HG03039 (cell line): ENCODE measurements at regions not wholly inside any gene's neighbourhood (a gene's known extent, or its start where the extent isn't known, plus 50 kb on each side); places are given as distances from the start of the nearest gene placed in this dataset.

Experiments
- ATAC-seq: cut with Tn5 transposase; IDR thresholded peaks from one replicate; pipeline ENCODE4 v1.9.1; 2021; ENCODE audit warnings: mild to moderate bottlenecking, moderate library complexity; ENCODE audit not compliant: unreplicated experiment

GRCh38 chr4:29002151-29002550 is 1718.0 kb upstream of the PCDH7 start:
- no peak for ATAC-seq

- no peak for ATAC-seq
These were observed 1714.3 kb upstream of the PCDH7 start for GRCh38 chr4:29005838-29006237.

- ATAC-seq, result no peak
These were observed 1710.3 kb upstream of the PCDH7 start for GRCh38 chr4:29009908-29010307.

- no peak for ATAC-seq
These were observed 1706.8 kb upstream of the PCDH7 start for GRCh38 chr4:29013341-29013740.

- ATAC-seq, result no peak
These were observed 1705.6 kb upstream of the PCDH7 start for GRCh38 chr4:29014555-29014954.

- ATAC-seq, result no peak
These were observed 1686.5 kb upstream of the PCDH7 start for GRCh38 chr4:29033703-29034102.

- no peak for ATAC-seq
These were observed 1682.7 kb upstream of the PCDH7 start for GRCh38 chr4:29037501-29037900.

GRCh38 chr4:29043411-29043810 is 1676.8 kb upstream of the PCDH7 start:
- ATAC-seq, result no peak

GRCh38 chr4:29046186-29046585 is 1674.0 kb upstream of the PCDH7 start:
- ATAC-seq, result no peak

GRCh38 chr4:29046781-29047180 is 1673.4 kb upstream of the PCDH7 start:
- no peak for ATAC-seq

GRCh38 chr4:29047341-29048041 is 1672.7 kb upstream of the PCDH7 start:
- no peak for ATAC-seq

GRCh38 chr4:29051381-29051965 is 1668.7 kb upstream of the PCDH7 start:
- ATAC-seq, result no peak

GRCh38 chr4:29052266-29052665 is 1667.9 kb upstream of the PCDH7 start:
- ATAC-seq, result no peak

- no peak for ATAC-seq
These were observed 1661.6 kb upstream of the PCDH7 start for GRCh38 chr4:29058531-29058930.

- no peak for ATAC-seq
These were observed 1653.3 kb upstream of the PCDH7 start for GRCh38 chr4:29066861-29067260.

GRCh38 chr4:29073571-29073970 is 1646.6 kb upstream of the PCDH7 start:
- no peak for ATAC-seq

- ATAC-seq, result no peak
These were observed 1644.8 kb upstream of the PCDH7 start for GRCh38 chr4:29075366-29075765.

- no peak for ATAC-seq
These were observed 1640.9 kb upstream of the PCDH7 start for GRCh38 chr4:29079260-29079659.

- no peak for ATAC-seq
These were observed 1638.8 kb upstream of the PCDH7 start for GRCh38 chr4:29081234-29081955.

GRCh38 chr4:29082684-29083083 is 1637.5 kb upstream of the PCDH7 start:
- no peak for ATAC-seq

- ATAC-seq, result no peak
These were observed 1634.4 kb upstream of the PCDH7 start for GRCh38 chr4:29085748-29086147.

GRCh38 chr4:29104694-29105093 is 1615.5 kb upstream of the PCDH7 start:
- ATAC-seq, result no peak
